Duodenal mucosa (tissue), 2 donors: ENCODE measurements at regions not wholly inside any gene's neighbourhood (a gene's known extent, or its start where the extent isn't known, plus 50 kb on each side); places are given as distances from the start of the nearest gene placed in this dataset.

Experiments
- H3K27ac ChIP-seq: one replicate; pipeline ENCODE4 v1.7.0; 2013; ENCODE audit warnings: low read depth, low read length
- H3K27me3 ChIP-seq, 2 donors: one replicate each; pipeline ENCODE4 v1.7.0; 2013; ENCODE audit warnings: low read length in 2 of 2, control low read depth in 1 of 2; ENCODE audit not compliant: insufficient read depth in 2 of 2, control insufficient read depth in 1 of 2
- H3K36me3 ChIP-seq, 2 donors: one replicate each; pipeline ENCODE4 v1.7.0; 2013; ENCODE audit warnings: low read length in 2 of 2, control low read depth in 1 of 2; ENCODE audit not compliant: insufficient read depth in 2 of 2, control insufficient read depth in 1 of 2
- H3K4me1 ChIP-seq, 2 donors: one replicate each; pipeline ENCODE4 v1.7.0; 2013; ENCODE audit warnings: low read length in 2 of 2, control low read depth in 1 of 2; ENCODE audit not compliant: insufficient read depth in 2 of 2, control insufficient read depth in 1 of 2
- H3K4me3 ChIP-seq, 2 donors: one replicate each; pipeline ENCODE4 v1.7.0; 2013; ENCODE audit warnings: low read length in 2 of 2, low read depth in 1 of 2
- H3K9ac ChIP-seq, 2 donors: one replicate each; pipeline ENCODE4 v1.7.0; 2013; ENCODE audit warnings: low read length in 2 of 2, low read depth in 1 of 2
- H3K9me3 ChIP-seq, 2 donors: one replicate each; pipeline ENCODE4 v1.7.0; 2013; ENCODE audit warnings: low read length in 2 of 2, control low read depth in 1 of 2; ENCODE audit not compliant: control insufficient read depth in 1 of 2

DNA sequence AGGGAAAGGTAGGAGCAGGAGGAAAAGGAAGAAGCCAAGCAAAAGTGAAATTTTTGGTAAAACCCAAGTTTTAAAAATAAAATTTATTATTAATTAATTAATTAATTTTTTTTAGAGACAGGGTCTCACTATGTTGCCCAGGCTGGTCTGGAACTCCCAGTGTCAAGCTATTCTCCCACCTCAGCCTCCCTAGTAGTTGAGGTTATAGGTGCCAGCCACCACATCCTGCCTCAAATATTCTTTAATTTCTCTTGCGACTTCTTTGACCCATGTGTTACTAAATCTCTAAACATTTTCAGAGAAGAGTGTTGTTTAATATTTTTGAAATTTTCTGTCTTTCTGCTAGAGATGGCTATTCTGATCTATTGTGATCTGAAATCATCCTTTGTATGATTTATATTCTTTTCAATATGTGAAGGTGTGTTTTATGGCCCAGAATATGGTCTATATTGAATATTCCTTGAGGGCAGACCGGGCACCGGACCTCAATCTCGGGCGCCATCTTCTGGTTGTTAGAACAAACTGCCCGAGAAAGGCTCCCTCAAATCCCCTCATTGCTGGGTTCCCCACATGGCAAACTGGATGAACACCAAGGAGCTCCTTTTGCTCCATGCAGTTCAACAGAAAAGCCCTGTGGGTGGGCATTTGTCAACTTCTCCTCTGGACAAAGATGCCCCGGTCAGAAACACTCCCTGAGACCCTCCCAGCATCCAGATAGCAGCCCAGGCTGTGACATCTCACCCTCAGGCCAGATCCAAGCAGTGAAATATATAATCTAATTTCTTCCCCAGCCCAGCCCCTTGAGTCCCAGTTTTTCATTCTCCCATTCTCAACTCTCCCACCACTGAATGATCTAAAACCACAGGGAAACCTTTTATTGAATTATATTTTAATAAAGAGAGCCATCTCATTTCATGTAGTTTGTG, 110.5 kb downstream of the ASCL4 start:
- H3K36me3 ChIP-seq, result no peaks in the 10 kb centered on the region
- no peak overlapping the region for H3K9ac ChIP-seq
- no peaks in the 10 kb centered on the region for H3K9me3 ChIP-seq
- peaks cover 6 to 15% of the 10 kb centered on the region in 2 donors for H3K27me3 ChIP-seq
- no peak overlapping the region for H3K4me3 ChIP-seq
- H3K4me1 ChIP-seq, result peaks cover 0 to 5% of the 10 kb centered on the region in 2 donors
- no peak overlapping the region for H3K27ac ChIP-seq

DNA sequence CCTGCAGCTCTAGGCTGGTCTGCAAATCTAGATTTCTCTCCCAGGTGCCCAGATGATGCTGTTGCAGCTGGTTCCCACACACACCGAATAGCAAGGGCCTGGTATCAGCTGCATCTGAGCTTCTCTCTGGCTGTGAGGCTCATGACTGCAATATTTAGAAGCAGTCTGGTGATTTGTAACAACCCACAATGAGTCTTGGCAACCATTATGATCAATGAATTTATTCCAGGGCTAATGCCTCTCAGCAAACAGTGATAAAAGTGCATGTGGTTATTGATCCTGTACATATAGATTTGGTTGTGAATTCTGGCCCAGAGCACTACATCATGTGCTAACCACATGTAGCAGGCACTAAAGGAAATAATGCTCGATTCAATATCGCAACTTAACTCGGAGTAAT, 114.3 kb downstream of the ASCL4 start:
- no peak overlapping the region for H3K4me3 ChIP-seq

DNA sequence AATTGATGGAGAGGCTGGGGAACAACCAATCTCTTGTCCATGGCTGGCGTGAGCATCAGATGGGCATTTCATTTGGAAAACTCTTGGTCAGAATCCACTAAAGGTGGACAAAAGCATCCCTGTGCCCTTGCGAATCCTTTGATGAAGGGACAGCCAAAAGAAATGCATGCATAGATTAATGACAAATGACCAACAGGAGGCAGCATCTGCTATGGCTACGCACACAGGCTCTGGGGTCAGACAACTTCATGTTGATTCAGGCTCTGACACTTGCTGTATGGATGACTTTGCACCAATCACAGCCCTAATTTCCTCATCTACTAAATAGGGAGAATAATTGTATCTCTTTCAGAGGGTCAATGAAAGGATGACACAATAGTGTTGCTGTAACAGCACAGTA, 117.5 kb downstream of the ASCL4 start:
- Histone ChIP-seq H3K9me3 (no peaks in the 10 kb centered on the region), H3K27ac (no peak overlapping the region), H3K4me1 (no peaks in the 10 kb centered on the region), H3K36me3 (no peaks in the 10 kb centered on the region), H3K27me3 (no peaks in the 10 kb centered on the region), H3K4me3 (no peak overlapping the region), H3K9ac (no peak overlapping the region)

More for the DNA sequence above, 114.3 kb downstream of the ASCL4 start:
- H3K36me3 ChIP-seq, result no peaks in the 10 kb centered on the region
- peaks cover 0 to 7% of the 10 kb centered on the region in 2 donors for H3K27me3 ChIP-seq
- H3K27ac ChIP-seq, result no peak overlapping the region
- H3K9ac ChIP-seq, result no peak overlapping the region
- H3K4me1 ChIP-seq, result no peaks in the 10 kb centered on the region
- H3K9me3 ChIP-seq, result no peaks in the 10 kb centered on the region

DNA sequence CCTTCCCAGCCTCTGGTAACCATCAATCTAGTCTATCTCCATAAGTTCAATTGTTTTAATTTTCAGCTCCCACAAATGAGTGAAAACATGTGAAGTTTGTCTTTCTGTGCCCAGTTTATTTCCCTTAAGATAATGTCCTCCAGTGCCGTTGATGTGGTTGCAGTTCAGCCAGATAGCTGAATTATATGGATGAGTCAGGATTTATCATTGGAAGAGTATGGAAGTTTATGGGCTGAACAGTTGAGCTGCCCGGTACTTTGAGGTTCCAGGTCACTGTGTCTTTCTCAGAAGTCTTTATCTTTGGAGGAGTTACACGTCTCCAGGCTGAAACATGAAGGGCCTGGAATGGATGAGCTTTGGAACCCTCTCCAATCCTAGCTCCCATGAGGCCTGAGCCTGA, 120.1 kb downstream of the ASCL4 start:
- no peaks in the 10 kb centered on the region for H3K36me3 ChIP-seq
- no peak overlapping the region for H3K27ac ChIP-seq
- no peaks in the 10 kb centered on the region for H3K4me1 ChIP-seq
- H3K4me3 ChIP-seq, result no peak overlapping the region
- no peak overlapping the region for H3K9ac ChIP-seq
- no peaks in the 10 kb centered on the region for H3K9me3 ChIP-seq
- no peaks in the 10 kb centered on the region for H3K27me3 ChIP-seq

DNA sequence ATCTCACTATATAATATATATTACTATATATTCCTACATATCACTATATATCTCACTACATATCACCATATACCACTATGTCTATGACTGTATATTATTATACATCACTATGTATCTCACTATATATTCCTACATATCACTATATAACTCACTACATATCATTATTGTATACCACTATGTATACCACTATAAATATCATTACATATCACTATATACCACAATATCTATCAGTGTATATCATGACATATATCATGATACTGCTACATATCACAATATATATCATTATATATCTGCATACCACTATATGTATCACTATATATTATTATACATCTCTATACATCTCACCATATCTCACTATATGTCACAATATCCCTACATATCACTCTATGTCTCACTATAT, 121.5 kb downstream of the ASCL4 start:
- H3K36me3 ChIP-seq, result no peaks in the 10 kb centered on the region
- H3K9me3 ChIP-seq, result no peaks in the 10 kb centered on the region
- no peaks in the 10 kb centered on the region for H3K27me3 ChIP-seq
- no peak overlapping the region for H3K27ac ChIP-seq
- H3K4me1 ChIP-seq, result no peaks in the 10 kb centered on the region
- no peak overlapping the region for H3K4me3 ChIP-seq
- no peak overlapping the region for H3K9ac ChIP-seq

DNA sequence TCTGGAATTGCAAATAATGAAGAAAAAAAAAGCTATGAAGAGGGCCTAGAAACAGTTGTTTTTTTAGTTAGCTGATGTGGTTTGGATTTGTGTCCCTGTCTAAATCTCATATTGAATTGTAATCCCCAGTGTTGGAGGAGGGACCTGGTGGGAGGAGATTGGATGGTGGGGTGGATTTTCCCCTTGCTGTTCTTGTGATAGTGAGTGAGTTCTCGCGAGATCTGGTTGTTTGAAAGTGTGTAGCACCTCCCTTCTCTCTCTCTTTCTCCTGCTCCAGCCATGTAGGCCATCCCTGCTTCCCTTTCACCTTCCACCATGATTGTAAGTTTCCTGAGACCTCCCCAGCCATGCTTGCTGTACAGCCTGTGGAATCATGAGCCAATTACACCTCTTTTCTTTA, 126.1 kb downstream of the ASCL4 start:
- H3K4me1 ChIP-seq, result peaks cover 0 to 4% of the 10 kb centered on the region in 2 donors
- no peaks in the 10 kb centered on the region for H3K9me3 ChIP-seq
- H3K4me3 ChIP-seq, result no peak overlapping the region
- H3K27ac ChIP-seq, result no peak overlapping the region
- no peaks in the 10 kb centered on the region for H3K36me3 ChIP-seq
- peaks cover 0 to 11% of the 10 kb centered on the region in 2 donors for H3K27me3 ChIP-seq
- no peak overlapping the region for H3K9ac ChIP-seq

DNA sequence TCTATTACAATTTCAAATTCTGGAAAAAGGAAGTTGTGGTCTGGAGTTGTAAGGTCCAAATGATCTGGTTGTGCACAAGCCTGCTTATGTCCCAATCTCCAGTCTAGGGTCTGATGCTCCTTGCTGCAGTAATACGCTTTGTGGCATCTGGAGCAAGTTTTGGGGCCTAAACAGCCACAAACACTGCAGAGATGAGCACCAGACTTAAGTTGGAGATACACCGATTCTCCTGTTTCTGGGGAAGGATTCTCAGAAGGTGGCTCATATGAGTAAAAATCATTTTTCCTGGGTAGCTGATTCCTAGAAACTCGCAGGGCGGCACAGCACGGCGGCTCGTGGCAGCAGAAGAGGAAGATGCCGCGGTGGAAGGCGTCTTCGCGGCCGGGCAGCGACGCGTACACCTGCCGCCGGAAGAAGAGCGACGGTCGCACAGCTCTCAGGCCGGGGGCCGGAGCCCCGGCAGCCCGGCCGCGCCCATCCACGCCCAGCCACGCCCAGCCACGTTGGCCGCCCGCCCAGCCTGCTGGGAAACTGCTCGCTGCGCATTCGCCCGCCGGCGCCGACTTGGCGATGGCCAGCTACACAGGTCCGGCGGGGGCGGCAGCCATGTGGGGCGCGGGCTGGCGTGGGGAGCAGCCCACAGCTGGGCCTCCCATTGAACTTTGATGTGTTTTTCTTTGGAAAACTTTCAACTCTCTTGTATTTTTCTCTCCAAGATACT, 129.0 kb downstream of the ASCL4 start:
- no peaks in the 10 kb centered on the region for H3K9me3 ChIP-seq
- H3K27me3 ChIP-seq, result peaks cover 13 to 37% of the 10 kb centered on the region in 2 donors
- peaks cover 0 to 4% of the 10 kb centered on the region in 2 donors for H3K4me1 ChIP-seq
- peak overlapping the region; percentile 44 to 51 for H3K4me3 ChIP-seq
- H3K36me3 ChIP-seq, result no peaks in the 10 kb centered on the region
- no peak overlapping the region for H3K27ac ChIP-seq
- no peak overlapping the region for H3K9ac ChIP-seq

DNA sequence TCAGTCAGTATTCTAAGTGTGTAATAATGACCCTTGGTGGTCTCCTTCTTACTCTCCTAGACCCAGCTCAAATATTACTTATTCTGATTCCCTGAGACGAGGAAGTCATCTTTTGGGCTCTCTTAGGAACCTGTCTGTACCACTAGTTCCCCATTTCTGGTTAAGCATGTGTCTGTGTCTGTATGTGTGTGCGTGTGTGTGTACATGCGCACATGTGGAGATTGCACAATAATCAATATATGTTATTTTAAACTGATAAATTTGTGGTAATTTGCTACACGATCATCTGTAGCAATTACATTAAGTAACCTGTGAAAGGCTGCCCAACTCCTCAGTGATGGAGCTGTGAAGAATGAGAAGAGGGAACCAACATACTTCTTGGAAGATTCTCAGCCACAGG, 132.2 kb downstream of the ASCL4 start:
- Histone ChIP-seq H3K27ac (no peak overlapping the region), H3K4me1 (peaks cover 0 to 4% of the 10 kb centered on the region in 2 donors), H3K36me3 (no peaks in the 10 kb centered on the region), H3K27me3 (peaks cover 13 to 46% of the 10 kb centered on the region in 2 donors), H3K4me3 (no peak overlapping the region), H3K9ac (no peak overlapping the region), H3K9me3 (no peaks in the 10 kb centered on the region)

DNA sequence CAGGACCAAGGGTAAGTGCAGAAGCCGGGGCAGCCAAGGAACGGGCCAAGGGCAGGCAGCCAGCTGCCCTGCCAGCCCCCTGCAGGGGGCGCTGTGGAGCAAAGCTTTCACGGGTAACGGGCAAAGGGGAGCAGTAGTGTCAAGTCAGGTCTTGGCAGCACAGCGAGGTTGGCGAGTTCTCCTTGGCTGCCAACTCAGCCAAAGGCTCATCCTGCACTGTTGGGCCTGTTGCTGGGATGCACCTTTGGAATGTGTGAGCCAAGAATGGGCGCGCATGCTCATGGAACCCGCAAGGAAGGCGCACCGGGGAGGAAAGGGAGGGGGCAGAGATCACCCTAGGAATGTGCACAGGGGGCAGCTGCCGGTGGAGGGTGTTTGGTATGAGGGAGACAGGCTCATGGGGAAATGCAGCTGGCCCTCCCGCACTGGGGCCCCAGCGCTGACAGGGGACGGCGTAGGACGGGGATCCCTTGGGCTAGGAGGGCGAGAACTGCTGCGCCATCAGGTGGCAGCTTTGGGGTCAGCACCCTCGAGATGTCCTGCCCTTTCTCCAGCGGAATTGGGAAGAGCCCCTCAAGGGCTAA, 138.0 kb downstream of the ASCL4 start:
- H3K27me3 ChIP-seq, result peaks cover 7 to 24% of the 10 kb centered on the region in 2 donors
- peak overlapping the region; percentile 20 to 60 for H3K4me3 ChIP-seq
- no peaks in the 10 kb centered on the region for H3K36me3 ChIP-seq
- no peak overlapping the region for H3K27ac ChIP-seq
- H3K9ac ChIP-seq, result no peak overlapping the region
- H3K9me3 ChIP-seq, result no peaks in the 10 kb centered on the region
- H3K4me1 ChIP-seq, result no peaks in the 10 kb centered on the region

DNA sequence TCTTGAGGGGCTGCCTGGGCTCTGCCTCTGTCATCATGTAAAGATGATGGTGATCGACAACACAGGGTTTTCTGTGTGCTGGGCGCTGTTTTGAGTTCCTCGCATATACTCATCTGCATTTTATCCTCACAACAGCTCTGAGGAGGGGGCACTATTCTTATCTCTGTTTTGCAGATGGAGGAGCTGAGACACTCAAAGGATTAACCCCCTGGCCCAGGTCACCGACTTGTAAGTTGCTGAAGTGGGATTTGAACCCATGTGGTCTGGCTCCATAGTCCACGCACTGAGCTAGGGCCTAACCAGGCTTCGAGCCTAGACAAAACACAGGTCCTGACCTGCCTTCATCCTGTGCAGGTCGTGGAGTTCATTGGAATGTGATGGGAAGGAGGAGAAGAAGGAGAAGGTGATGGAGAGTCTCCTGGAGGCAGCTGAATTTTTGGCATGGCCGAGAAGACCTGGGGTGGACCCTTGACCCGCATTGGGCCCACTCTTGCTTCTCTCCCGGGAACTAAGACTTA, 140.0 kb downstream of the ASCL4 start:
- Histone ChIP-seq H3K27ac (no peak overlapping the region), H3K4me1 (no peaks in the 10 kb centered on the region), H3K9ac (no peak overlapping the region), H3K4me3 (no peak overlapping the region), H3K9me3 (no peaks in the 10 kb centered on the region), H3K27me3 (peaks cover 9 to 20% of the 10 kb centered on the region in 2 donors), H3K36me3 (no peaks in the 10 kb centered on the region)
